GM21367 (cell line): ENCODE measurements at regions not wholly inside any gene's neighbourhood (a gene's known extent, or its start where the extent isn't known, plus 50 kb on each side); places are given as distances from the start of the nearest gene placed in this dataset.
"Not testable (repeated sequence)": the region's sequence is repeated elsewhere in the genome, so short reads cannot be mapped to it uniquely, and the experiment has no call there.

Experiments
- ATAC-seq: cut with Tn5 transposase; IDR thresholded peaks from one replicate; pipeline ENCODE4 v1.9.1; 2021; ENCODE audit not compliant: unreplicated experiment

DNA sequence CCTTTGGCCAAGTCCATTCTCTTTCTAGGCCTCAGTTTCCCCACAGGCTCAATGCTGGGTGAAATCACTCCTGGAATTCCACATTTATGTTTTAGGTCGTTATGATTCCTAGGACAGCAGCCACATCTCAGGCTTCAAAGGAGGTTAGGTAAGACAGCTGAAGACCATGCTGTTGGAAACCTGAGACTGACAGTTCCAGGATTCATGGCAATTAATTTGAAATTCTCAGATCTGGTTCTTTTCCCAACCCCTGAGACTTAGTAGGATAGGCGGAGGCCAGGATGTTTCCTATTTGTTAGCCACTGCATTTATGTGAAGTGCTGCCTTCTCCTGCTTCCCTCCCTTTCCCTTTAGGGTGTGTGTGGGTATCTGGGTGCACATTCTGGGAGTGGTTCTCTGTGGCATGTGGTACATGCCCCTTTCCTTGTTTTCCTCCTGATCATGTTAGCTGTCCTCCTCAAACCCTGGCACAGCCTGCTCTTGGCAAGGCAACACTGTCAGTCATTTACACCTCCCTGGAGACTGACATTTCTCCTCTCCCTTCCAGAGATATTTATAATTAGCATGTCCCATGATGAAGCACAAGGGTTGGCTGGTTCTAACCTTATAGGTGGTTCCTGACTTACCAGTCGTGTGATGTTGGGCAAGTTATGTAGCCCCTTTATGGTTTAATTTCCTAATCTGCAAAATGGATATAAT, 91.4 kb upstream of the SALL1 start:
- ATAC-seq = no peak

DNA sequence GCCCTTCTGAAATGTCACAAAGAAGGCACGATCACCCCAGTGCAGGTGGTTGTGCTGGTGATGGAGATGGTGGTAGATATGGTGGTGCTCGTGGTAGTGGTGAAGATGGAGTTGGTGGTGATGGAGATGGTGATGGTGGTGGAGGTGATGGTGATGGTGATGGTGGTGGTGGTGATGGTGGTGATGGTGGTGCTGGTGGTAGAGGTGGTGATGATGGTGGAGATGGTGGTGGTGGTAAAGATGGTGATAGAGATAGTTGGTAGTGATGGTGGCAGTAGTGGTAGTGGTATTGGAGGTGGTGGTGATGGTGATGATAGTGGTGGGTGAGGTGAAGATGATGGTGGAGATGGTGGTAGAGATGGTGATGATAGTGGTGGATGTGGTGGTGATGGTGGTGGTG, 88.1 kb upstream of the SALL1 start:
- ATAC-seq = no peak

DNA sequence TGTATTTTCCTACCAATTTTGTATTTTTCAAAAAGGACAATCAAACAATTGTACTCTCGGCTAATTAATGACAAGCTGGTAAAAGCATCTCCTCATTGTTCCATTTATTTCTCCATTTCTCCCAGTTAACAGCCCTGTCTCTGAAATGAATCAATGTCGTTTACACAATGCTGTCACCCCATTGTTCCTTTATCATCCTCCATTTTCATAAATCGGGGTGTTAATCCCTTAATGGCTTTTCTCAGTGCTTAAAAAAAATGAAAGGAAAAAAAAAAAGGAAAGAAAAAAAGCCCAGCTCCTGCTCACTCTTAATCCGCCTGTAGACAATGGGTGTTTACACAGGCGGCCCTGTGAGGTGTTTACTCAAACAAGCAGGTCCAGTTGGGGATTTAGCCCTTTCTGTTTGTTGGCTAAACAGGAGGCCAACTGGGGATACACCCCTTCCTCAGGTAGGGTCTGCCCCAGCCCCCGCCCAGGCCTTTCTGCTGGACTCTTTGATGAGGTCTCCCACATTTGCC, 86.8 kb upstream of the SALL1 start:
- ATAC-seq = no peak

DNA sequence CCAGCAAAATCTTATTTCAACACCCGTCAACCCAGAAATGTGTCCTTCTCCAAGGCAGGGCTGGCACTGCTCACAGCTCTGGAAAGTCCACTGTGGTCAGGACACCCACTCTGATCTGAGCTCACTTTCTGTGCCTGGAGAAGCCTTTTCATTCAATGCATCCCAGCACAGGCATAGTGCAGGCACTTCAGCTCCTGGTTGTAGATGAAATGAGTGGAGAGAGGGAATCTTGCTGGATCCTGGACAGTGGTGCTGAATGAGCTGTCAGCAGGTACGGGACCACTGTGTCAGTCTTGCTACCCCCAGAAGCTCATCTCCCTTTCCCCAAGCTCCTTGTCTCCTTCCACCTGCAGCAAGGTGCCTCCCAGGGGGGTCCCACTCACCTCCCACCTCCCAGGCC, 86.1 kb upstream of the SALL1 start:
- no peak for ATAC-seq

DNA sequence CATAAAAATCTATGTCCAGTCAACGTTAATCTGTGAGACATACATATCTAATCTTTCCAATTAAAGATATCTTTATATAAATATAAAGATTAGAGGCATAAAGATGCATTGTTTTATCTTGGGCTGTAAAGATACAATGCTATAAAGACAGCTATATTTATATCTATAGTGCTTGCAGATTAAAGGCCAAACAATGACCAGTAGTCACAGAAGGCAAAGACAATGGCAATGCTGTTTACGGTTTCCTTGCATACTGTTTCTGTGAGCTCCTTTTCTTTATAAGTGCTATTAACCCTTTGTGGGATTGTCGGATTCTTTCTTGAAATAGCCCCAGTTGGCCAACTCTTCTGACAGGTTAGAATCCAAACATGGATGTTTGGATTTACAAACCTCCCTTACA, 85.5 kb upstream of the SALL1 start:
- ATAC-seq = no peak

DNA sequence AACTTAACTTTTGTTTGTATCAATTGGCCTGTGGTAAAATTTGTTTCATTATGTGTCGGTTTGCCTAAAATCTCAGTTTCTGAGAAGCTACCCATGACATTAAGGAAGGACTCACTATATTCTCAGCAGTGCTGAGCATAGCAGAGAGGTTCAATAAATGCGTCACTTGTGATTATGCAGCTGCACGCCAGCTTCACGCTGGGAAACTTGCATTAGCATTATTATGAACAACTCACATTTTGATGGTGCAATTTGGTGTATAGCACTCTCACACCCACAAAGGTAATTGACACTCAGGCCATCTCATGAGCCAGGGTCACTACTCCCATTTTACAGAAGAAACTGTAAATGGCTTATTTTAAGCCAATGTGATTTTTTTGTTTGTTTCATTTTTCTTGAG, 80.6 kb upstream of the SALL1 start:
- no peak for ATAC-seq

DNA sequence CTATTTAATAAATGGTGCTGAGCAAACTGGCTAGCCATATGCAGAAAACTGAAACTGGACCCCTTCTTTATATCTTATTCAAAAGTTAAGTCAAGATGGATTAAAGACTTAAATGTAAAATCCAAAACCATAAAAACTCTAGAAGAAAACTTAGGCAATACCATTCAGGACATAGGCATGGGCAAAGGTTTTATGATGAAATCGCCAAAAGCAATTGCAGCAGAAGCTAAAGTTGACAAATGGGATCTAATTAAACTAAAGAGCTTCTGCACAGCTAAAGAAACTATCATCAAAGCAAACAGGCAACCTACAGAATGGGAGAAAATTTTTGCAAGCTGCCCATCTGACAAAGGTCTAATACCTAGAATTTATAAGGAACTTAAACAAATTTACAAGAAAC, 79.0 kb upstream of the SALL1 start:
- not testable (repeated sequence) for ATAC-seq

DNA sequence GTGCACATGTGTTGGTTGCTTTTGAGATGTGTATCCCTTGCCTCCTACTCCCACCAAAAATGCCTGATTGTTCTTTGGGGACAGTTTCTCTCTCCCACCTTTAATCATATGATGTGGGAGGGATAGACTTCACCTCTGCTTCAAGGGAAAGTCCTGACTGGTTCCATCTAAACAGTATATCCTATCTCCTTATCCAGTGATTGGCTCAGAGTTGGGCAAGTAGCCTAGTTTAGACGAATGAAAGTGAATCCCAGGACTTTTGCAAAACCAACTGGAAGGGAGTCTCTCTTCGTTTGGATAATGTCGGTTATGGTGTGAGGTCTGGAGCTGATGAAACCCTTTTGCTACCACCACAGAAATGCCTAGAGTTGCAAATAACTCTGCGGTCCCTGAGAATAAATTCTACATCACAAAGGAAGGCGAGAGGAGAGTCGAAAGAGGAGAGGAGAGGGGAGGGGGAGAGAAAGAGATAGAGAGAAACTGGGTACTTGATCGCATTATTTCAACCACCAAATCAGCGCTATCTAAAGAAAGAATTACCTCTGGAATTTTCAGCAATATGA, 77.1 kb upstream of the SALL1 start:
- ATAC-seq = no peak

DNA sequence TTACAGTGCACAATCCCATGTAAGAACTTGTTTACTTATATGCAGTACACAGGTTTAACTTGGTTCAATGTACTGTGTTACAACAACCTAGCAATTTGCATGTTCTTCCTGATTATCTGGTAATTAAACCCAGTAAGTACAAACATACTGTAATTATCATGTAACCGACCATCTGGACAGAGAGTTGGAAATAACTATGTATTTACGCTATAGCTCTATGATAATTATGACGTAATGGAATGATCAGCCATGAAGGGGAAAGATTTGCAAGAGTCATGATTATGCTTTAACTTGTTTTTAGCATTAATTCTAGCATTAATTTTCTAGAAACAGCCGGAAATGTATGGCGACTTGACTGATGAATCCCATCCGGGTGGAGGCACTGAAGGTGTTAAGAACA, 74.8 kb upstream of the SALL1 start:
- no peak for ATAC-seq

DNA sequence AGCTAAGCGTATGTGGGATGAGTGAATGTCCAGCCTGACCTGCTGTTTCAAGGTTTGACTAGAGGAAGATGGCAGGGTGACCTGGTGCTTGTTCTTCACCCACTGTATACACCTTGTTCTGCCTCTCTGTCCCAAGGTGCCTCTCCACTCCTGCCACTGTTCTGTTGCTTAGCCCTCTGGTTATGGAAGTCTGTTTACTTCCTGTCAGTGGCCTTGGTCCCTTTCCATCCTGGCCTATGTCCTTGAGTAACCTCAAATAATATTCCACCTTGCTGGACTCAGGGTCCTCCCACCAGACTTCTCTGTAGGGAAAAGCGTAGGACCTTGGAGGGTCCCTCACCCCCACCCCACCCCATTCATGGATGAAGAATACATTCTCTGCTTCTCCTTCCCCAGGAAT, 73.2 kb upstream of the SALL1 start:
- ATAC-seq = no peak

DNA sequence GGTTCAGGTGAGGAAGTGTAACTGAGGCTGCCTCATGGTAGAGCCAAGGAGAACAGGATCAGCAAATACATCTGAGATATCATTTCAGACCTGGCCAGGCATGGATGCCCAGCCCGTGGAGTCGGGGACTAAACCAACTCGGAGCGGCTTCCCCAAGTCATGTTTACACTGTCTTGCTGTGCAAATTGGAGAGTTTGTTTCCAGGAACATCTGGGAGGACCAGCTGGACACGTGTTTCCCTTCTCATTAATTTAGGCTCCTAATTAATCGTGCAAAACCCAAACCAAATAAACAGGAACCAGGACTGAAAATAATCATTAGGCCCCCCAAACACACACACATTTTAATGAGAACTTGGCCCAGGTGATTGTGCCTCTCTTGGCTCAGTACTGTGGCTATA, 70.9 kb upstream of the SALL1 start:
- no peak for ATAC-seq

DNA sequence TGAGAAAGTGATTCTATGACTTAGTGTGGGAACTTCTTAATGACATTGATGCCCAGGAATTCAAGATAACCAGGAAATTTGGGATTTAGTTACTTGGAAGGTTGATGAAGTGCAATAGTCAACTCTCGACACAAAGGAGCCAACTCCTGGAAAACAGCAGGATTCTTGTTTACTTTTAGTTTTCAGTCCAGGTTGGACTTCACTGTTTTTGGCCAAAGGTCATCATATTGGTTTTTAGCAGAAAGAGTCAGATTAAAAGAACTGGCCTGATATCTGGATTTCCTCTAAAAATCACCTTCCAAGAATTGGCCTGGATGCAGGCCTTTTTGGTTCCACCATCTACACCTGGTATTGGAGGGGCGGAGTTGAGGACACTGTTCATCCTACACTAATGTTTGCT, 60.1 kb upstream of the SALL1 start:
- no peak for ATAC-seq

DNA sequence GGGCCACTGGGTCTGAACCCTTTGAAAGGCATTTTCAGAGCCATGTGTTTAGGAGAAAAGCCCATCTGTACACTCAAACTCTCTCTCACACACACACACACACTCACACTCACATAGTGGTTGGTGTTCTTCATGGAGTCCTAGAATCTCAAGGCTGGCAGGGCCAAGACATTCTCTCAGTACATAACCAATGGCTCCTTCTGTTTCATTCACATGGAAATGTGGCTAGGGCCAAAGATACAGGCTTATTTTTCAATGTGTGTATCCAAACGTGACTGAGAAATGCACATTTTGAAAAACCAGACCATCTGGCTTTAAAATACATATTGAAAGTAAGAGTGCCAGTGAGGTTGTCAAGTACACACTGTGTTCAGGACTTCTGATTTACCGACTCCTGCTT, 59.0 kb upstream of the SALL1 start:
- ATAC-seq = no peak

DNA sequence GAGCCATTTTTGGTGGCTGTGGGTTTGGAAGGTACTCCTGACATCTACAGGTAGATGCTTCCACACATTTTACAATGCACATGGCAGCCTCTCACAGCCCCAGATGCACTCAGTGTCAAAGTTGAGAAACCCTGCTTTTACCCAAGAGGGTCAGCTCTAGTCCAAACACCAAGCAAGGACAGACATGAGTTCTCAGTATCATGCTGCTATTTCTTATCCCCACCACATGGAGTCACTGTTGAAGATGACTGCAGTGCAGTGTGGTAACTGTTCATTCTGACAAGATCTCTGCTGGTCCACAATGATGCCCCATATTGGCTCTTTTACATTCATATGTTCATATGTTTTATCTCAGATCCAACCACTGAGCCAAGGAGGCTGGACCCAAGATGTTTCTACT, 50.5 kb upstream of the SALL1 start:
- no peak for ATAC-seq
